ENCODE measurements at regions not wholly inside any gene's neighbourhood (a gene's known extent, or its start where the extent isn't known, plus 50 kb on each side); places are given as distances from the start of the nearest gene placed in this dataset.

GRCh38 chr17:27973258-27974044, 69.0 kb upstream of the NLK start:
- no peak for TF ChIP-seq BRCA1 (IDR thresholded peaks at IDR 0.05; ENCODE audit: low read depth, low read length)
- TF ChIP-seq CTCF (IDR thresholded peaks at IDR 0.05; ENCODE audit: control extremely low read depth in 1 of 3, insufficient read depth in 1 of 3, low read depth in 1 of 3, low read length in 3 of 3), result no peak
- TF ChIP-seq ZNF274 (IDR thresholded peaks at IDR 0.05; ENCODE audit: borderline replicate concordance, extremely low read depth, low read length), result no peak
- TF ChIP-seq SAP30 (IDR thresholded peaks at IDR 0.05; ENCODE audit: insufficient read depth, insufficient replicate concordance, low read length), result no peak
- TF ChIP-seq YY1 (IDR thresholded peaks at IDR 0.05; ENCODE audit: low read depth, low read length), result no peak
- TF ChIP-seq TAF1 (IDR thresholded peaks at IDR 0.05; ENCODE audit: low read depth, low read length), result no peak
- TF ChIP-seq RFX5 (IDR thresholded peaks at IDR 0.05; ENCODE audit: borderline replicate concordance, low read depth, low read length), result no peak
